Glutamatergic neuron (in vitro differentiated cells): ENCODE measurements at regions not wholly inside any gene's neighbourhood (a gene's known extent, or its start where the extent isn't known, plus 50 kb on each side); places are given as distances from the start of the nearest gene placed in this dataset.

Experiments used
- DNase-seq: peaks from one replicate; pipeline ENCODE4 v3.0.0; 2022
- H3K27ac Mint-ChIP-seq: one replicate; pipeline ENCODE4 v1.8.0; 2020; ENCODE audit warnings: mild to moderate bottlenecking, mixed read lengths, inconsistent platforms; ENCODE audit not compliant: unreplicated experiment
- H3K27me3 Mint-ChIP-seq: one replicate; pipeline ENCODE4 v1.8.0; 2020; ENCODE audit warnings: mild to moderate bottlenecking, moderate library complexity, mixed read lengths, inconsistent platforms; ENCODE audit not compliant: unreplicated experiment
- H3K36me3 Mint-ChIP-seq: one replicate; pipeline ENCODE4 v1.8.0; 2020; ENCODE audit warnings: mild to moderate bottlenecking, mixed read lengths, inconsistent platforms; ENCODE audit not compliant: unreplicated experiment
- H3K4me1 Mint-ChIP-seq: one replicate; pipeline ENCODE4 v1.8.0; 2020; ENCODE audit warnings: mild to moderate bottlenecking, low read depth, mixed read lengths, inconsistent platforms; ENCODE audit not compliant: unreplicated experiment
- H3K4me3 Mint-ChIP-seq: one replicate; pipeline ENCODE4 v1.8.0; 2020; ENCODE audit warnings: mild to moderate bottlenecking, mixed read lengths, inconsistent platforms; ENCODE audit not compliant: unreplicated experiment
- H3K9me3 Mint-ChIP-seq: one replicate; pipeline ENCODE4 v1.8.0; 2020; ENCODE audit warnings: mild to moderate bottlenecking, moderate library complexity, mixed read lengths, inconsistent platforms; ENCODE audit not compliant: unreplicated experiment
- TF ChIP-seq, protein P1 (sequence below): fragments of 200-600 bp; sonication (generic); IDR thresholded peaks from one replicate; pipeline ENCODE4 v1.5.0; 2021; ENCODE audit not compliant: partially characterized antibody, unreplicated experiment

GRCh38 chr6:87917886-87918285 is 129.8 kb upstream of the SPACA1 start:
- TF ChIP-seq, protein P1, sequence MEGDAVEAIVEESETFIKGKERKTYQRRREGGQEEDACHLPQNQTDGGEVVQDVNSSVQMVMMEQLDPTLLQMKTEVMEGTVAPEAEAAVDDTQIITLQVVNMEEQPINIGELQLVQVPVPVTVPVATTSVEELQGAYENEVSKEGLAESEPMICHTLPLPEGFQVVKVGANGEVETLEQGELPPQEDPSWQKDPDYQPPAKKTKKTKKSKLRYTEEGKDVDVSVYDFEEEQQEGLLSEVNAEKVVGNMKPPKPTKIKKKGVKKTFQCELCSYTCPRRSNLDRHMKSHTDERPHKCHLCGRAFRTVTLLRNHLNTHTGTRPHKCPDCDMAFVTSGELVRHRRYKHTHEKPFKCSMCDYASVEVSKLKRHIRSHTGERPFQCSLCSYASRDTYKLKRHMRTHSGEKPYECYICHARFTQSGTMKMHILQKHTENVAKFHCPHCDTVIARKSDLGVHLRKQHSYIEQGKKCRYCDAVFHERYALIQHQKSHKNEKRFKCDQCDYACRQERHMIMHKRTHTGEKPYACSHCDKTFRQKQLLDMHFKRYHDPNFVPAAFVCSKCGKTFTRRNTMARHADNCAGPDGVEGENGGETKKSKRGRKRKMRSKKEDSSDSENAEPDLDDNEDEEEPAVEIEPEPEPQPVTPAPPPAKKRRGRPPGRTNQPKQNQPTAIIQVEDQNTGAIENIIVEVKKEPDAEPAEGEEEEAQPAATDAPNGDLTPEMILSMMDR: no peak
- no peak overlapping the region for H3K27ac Mint-ChIP-seq
- H3K36me3 Mint-ChIP-seq: peaks cover 6% of the 10 kb centered on the region
- peaks cover 2% of the 10 kb centered on the region for H3K9me3 Mint-ChIP-seq
- no peak for DNase-seq
- peaks cover 1% of the 10 kb centered on the region for H3K27me3 Mint-ChIP-seq
- H3K4me1 Mint-ChIP-seq: peaks cover 34% of the 10 kb centered on the region
- H3K4me3 Mint-ChIP-seq: no peak overlapping the region

- Mint-ChIP-seq H3K36me3 (peaks cover 6% of the 10 kb centered on the region), H3K27me3 (no peaks in the 10 kb centered on the region), H3K9me3 (peaks cover 2% of the 10 kb centered on the region), H3K4me3 (no peak overlapping the region), H3K4me1 (peaks cover 23% of the 10 kb centered on the region), H3K27ac (peak overlapping the region; percentile 71)
- no peak for DNase-seq
- TF ChIP-seq, protein P1: no peak
Observed at GRCh38 chr6:87916446-87916845, 131.2 kb upstream of the SPACA1 start.

GRCh38 chr6:87914637-87915395 is 132.8 kb upstream of the SPACA1 start:
- TF ChIP-seq, protein P1: no peak
- H3K4me3 Mint-ChIP-seq: no peak overlapping the region
- no peaks in the 10 kb centered on the region for H3K27me3 Mint-ChIP-seq
- DNase-seq: no peak
- H3K36me3 Mint-ChIP-seq: no peaks in the 10 kb centered on the region
- H3K9me3 Mint-ChIP-seq: peaks cover 2% of the 10 kb centered on the region
- H3K27ac Mint-ChIP-seq: no peak overlapping the region
- H3K4me1 Mint-ChIP-seq: peaks cover 18% of the 10 kb centered on the region

- no peak for DNase-seq
- Mint-ChIP-seq H3K4me1 (peaks cover 13% of the 10 kb centered on the region), H3K9me3 (peaks cover 2% of the 10 kb centered on the region), H3K27me3 (no peaks in the 10 kb centered on the region), H3K27ac (no peak overlapping the region), H3K4me3 (no peak overlapping the region), H3K36me3 (no peaks in the 10 kb centered on the region)
- TF ChIP-seq, protein P1: no peak
Observed at GRCh38 chr6:87913974-87914373, 133.7 kb upstream of the SPACA1 start.

GRCh38 chr6:87912102-87912501 is 135.5 kb upstream of the SPACA1 start:
- H3K4me3 Mint-ChIP-seq: no peak overlapping the region
- peaks cover 2% of the 10 kb centered on the region for H3K9me3 Mint-ChIP-seq
- TF ChIP-seq, protein P1: no peak
- H3K27ac Mint-ChIP-seq: no peak overlapping the region
- H3K36me3 Mint-ChIP-seq: no peaks in the 10 kb centered on the region
- peaks cover 7% of the 10 kb centered on the region for H3K4me1 Mint-ChIP-seq
- no peak for DNase-seq
- no peaks in the 10 kb centered on the region for H3K27me3 Mint-ChIP-seq
